Activated CD8-positive, alpha-beta T cell treated with anti-CD3 and anti-CD28 coated beads, Interleukin-2, amount 10 ng/mL, durations not matched to agents 7 days and 5 days (primary cell): ENCODE measurements at regions not wholly inside any gene's neighbourhood (a gene's known extent, or its start where the extent isn't known, plus 50 kb on each side); places are given as distances from the start of the nearest gene placed in this dataset.

Source experiments
- ATAC-seq: fragments of 150-1000 bp; cut with Tn5 transposase; one replicate; pipeline ENCODE4 v1.10.0; 2021; ENCODE audit warnings: moderate library complexity
- CTCF ChIA-PET: fragments of 350-600 bp; sonication (Branson Sonifier 250); formaldehyde crosslinking; loops from one replicate; lab custom pipeline; 2021; ENCODE audit warnings: antibody characterized with exemption; lab: Charles Lee
- POLR2A ChIA-PET: fragments of 350-600 bp; sonication (Branson Sonifier 250); formaldehyde crosslinking; loops from one replicate; lab custom pipeline; 2021; ENCODE audit warnings: antibody characterized with exemption; lab: Charles Lee
- DNase-seq: peaks from one replicate; pipeline ENCODE4 v3.0.0-alpha.2; 2020
- H3K27ac Mint-ChIP-seq: one replicate; pipeline ENCODE4 v1.8.0; 2021; ENCODE audit warnings: mild to moderate bottlenecking, mixed read lengths
- H3K27me3 Mint-ChIP-seq: one replicate; pipeline ENCODE4 v1.8.0; 2021; ENCODE audit warnings: low read depth, mixed read lengths
- H3K36me3 Mint-ChIP-seq: one replicate; pipeline ENCODE4 v1.8.0; 2021; ENCODE audit warnings: low read depth, mixed read lengths
- H3K4me1 Mint-ChIP-seq: one replicate; pipeline ENCODE4 v1.8.0; 2021; ENCODE audit warnings: low read depth, mixed read lengths
- H3K4me3 Mint-ChIP-seq: one replicate; pipeline ENCODE4 v1.8.0; 2021; ENCODE audit warnings: mild to moderate bottlenecking, mixed read lengths
- H3K9me3 Mint-ChIP-seq: one replicate; pipeline ENCODE4 v1.8.0; 2022; ENCODE audit warnings: mixed read lengths; ENCODE audit not compliant: insufficient read depth

DNA sequence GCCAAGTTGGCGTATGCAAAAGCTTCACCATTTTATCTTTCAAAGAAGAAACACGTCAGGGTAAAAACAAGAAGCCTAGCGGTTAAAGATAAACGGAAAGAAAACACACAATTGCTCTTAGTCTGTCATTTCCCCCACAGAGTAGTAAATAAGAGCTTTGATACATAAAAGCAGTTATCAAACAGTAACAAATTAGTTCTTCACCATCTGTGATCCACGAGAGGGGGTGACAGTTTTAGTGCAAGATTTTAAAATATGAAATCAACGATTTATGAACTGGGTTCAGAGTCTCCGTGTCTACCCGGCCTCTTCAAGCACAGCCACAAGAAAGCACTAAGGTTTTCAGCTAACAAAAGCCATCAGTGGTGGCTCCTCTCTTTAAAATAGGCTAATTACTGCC is 703.9 kb upstream of the ID2 start:
- Mint-ChIP-seq H3K27me3 (peaks cover 9% of the 10 kb centered on the region), H3K36me3 (peaks cover 4% of the 10 kb centered on the region), H3K4me3 (no peak overlapping the region), H3K9me3 (peaks cover 13% of the 10 kb centered on the region), H3K27ac (peak overlapping the region; percentile 47), H3K4me1 (peaks cover 7% of the 10 kb centered on the region)
- ATAC-seq: no peak
- ChIA-PET POLR2A (interaction anchor here (0.7 kb wide), 1 partner anchor 270 kb away, joined by 4 read pairs; no protein-coding TSS in a partner anchor), CTCF (interaction anchor here (1.0 to 1.5 kb wide), 4 partner anchors 12 to 253 kb away, joined by 3 to 4 read pairs (median 3); no protein-coding TSS in a partner anchor)
- no peak for DNase-seq

DNA sequence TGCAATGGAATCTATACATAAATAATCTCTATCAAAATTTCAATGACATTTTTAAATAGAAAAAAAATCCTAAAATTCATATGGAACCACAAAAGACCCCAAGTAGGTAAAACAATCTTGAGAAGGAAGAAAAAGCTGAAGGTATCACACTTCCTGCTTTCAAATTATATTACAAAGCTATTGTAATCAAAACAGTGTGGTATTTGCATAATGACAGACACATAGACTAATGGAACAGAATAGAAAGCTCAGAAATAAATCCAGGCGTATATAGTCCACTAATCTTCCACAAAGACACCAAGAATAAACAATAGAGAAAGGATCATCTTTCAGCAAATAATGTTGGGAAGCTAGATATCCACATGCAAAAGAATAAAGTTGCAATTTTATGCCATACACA is 699.8 kb upstream of the ID2 start:
- no peaks in the 10 kb centered on the region for H3K27me3 Mint-ChIP-seq
- no peak overlapping the region for H3K4me3 Mint-ChIP-seq
- ChIA-PET CTCF (no interaction called here), POLR2A (no interaction called here)
- H3K36me3 Mint-ChIP-seq: peaks cover 4% of the 10 kb centered on the region
- peaks cover 25% of the 10 kb centered on the region for H3K4me1 Mint-ChIP-seq
- DNase-seq (no peak), ATAC-seq (no peak)
- peaks cover 13% of the 10 kb centered on the region for H3K9me3 Mint-ChIP-seq
- no peak overlapping the region for H3K27ac Mint-ChIP-seq

DNA sequence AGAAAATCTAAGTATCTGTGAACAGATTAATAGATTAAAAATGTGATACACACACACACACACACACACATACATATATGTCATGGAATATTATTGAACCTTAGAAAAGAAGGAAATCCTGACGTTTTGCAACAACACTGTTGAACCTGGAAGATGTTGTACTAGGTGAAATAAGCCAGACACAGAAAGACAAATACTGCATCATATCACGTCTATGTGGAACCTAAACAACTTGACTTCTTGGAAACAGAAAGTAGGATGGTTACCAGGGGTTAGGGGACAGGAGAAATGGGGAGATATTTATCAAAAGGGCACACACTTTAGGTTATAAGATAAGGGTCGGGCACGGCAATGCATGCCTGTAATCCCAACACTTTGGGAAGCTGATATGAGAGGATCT is 698.4 kb upstream of the ID2 start:
- DNase-seq (no peak), ATAC-seq (no peak)
- Mint-ChIP-seq H3K9me3 (peaks cover 13% of the 10 kb centered on the region), H3K4me3 (no peak overlapping the region), H3K36me3 (peaks cover 4% of the 10 kb centered on the region), H3K27ac (no peak overlapping the region), H3K27me3 (no peaks in the 10 kb centered on the region), H3K4me1 (peaks cover 18% of the 10 kb centered on the region)
- ChIA-PET POLR2A (no interaction called here), CTCF (interaction anchor here (0.6 kb wide), 1 partner anchor 473 kb away, joined by 3 read pairs; no protein-coding TSS in a partner anchor)

DNA sequence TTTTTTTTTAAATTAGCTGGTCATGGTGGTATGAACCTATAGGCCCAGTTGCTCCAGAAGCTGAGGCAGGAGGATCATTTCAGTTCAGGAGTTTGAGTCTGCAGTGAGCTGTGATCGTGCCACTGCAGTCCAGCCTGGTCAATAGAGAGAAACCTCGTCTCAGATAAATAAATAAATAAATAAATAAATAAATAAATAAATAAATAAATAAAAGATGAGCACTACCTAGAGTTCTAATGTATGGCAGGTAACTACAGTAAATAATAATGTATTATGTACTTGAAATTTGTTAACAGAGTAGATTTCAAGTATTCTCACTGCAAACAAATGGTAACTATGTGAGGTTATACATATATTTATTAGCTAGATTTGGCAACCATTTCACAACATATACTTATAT is 697.9 kb upstream of the ID2 start:
- peaks cover 4% of the 10 kb centered on the region for H3K36me3 Mint-ChIP-seq
- ATAC-seq (no peak), DNase-seq (no peak)
- no peak overlapping the region for H3K4me3 Mint-ChIP-seq
- H3K4me1 Mint-ChIP-seq: peaks cover 18% of the 10 kb centered on the region
- POLR2A ChIA-PET: no interaction called here
- no peak overlapping the region for H3K27ac Mint-ChIP-seq
- CTCF ChIA-PET: no interaction called here
- H3K9me3 Mint-ChIP-seq: peaks cover 13% of the 10 kb centered on the region
- H3K27me3 Mint-ChIP-seq: no peaks in the 10 kb centered on the region

DNA sequence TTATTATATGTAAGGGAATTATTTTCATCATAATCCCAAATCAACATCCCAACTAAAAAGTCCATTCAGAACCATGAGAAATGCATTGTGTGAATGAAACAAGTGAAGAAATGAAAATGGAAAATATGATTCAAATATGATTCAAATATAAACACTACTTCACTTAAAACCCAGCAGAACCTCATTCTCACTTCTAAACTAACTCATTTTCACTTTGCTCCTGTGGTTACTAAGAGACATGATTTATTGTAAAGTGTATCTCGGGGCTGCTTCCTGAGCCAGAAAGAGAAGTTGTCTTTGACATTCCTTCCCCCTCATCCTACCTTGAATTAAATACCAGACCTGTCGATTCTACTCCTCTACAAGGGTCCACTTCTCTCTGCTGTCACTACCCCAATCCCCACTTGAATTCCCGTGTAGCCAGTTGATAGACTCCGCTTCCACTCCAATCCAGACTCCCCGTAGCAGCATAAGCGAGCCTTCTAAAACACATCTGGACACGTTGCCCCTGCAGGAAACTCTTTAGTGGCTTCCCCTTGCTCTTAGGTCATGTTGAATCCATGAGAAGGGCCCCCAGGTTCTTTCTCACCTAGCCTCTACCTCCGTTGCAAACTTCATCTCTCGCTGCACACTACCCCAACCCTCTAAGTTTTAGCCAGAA is 697.0 kb upstream of the ID2 start:
- POLR2A ChIA-PET: no interaction called here
- CTCF ChIA-PET: no interaction called here
- DNase-seq (no peak), ATAC-seq (no peak)
- Mint-ChIP-seq H3K4me1 (peaks cover 18% of the 10 kb centered on the region), H3K4me3 (no peak overlapping the region), H3K9me3 (peaks cover 13% of the 10 kb centered on the region), H3K27ac (no peak overlapping the region), H3K27me3 (no peaks in the 10 kb centered on the region), H3K36me3 (peaks cover 4% of the 10 kb centered on the region)

DNA sequence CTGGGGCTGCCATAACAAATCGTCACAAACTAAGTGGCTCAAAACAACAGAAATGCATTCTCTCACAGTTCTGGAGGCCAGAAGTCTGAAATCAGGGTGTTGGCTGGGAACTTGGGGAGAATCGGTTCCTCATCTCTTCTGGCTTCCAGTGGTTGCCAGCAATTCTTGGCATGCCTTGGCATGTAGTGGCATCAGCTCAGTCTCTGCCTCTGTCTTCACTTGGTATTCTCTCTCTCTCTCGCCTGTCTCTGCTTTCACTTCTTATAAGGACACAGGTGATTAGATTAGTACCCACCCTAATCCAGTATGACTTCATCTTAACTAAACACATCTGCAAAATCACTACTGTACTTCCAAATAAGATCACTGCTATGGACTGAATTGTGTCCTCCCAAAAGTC is 695.4 kb upstream of the ID2 start:
- H3K4me3 Mint-ChIP-seq: no peak overlapping the region
- DNase-seq (no peak), ATAC-seq (no peak)
- no peak overlapping the region for H3K27ac Mint-ChIP-seq
- POLR2A ChIA-PET: no interaction called here
- H3K27me3 Mint-ChIP-seq: no peaks in the 10 kb centered on the region
- H3K4me1 Mint-ChIP-seq: peaks cover 18% of the 10 kb centered on the region
- CTCF ChIA-PET: no interaction called here
- peaks cover 13% of the 10 kb centered on the region for H3K9me3 Mint-ChIP-seq
- peaks cover 4% of the 10 kb centered on the region for H3K36me3 Mint-ChIP-seq

DNA sequence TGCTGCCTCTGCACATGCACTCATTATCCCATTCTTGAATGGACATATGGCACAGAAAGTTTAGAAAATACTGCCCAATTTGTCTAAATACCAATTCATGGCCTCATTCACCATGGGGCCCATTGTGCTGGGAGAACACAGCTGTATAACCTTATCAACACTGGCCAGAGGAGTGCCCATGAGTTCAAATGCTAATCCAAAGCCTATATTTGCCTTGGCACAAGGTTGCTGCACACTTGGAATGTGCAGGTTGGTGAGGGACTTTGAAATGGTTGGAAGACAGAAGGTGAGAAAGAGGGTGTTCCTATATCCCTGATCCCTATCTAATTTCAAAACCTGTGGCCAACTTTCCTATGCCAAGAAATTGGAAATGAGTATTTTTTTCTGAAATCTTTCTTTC is 693.9 kb upstream of the ID2 start:
- peaks cover 7% of the 10 kb centered on the region for H3K27me3 Mint-ChIP-seq
- ChIA-PET POLR2A (no interaction called here), CTCF (interaction anchor here (1.2 kb wide), 1 partner anchor 8 kb away, joined by 4 read pairs; no protein-coding TSS in a partner anchor)
- H3K9me3 Mint-ChIP-seq: no peaks in the 10 kb centered on the region
- peaks cover 18% of the 10 kb centered on the region for H3K4me1 Mint-ChIP-seq
- no peak for DNase-seq
- H3K27ac Mint-ChIP-seq: no peak overlapping the region
- H3K4me3 Mint-ChIP-seq: no peak overlapping the region
- no peak for ATAC-seq
- H3K36me3 Mint-ChIP-seq: no peaks in the 10 kb centered on the region

DNA sequence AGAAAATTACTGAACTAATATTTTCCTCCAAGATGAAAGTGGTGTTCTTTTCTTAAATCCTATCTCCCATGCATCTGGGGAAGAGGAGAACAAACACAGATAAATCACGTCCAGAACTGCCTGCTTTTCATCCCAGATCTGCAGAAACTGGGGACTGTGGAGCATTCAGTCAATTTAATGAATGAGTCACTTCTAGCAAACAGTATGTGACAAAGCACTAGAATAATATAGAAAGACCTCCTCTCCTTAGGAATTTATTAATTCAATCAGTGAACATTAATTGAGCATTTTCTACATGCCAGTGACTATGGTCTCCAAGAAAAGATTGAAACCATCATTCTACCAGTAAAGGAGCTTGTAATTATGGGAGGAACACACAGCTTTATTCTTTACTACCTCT is 693.4 kb upstream of the ID2 start:
- ChIA-PET CTCF (interaction anchor here (1.2 kb wide), 1 partner anchor 8 kb away, joined by 4 read pairs; no protein-coding TSS in a partner anchor), POLR2A (no interaction called here)
- DNase-seq: no peak
- H3K4me1 Mint-ChIP-seq: peaks cover 16% of the 10 kb centered on the region
- H3K9me3 Mint-ChIP-seq: no peaks in the 10 kb centered on the region
- H3K36me3 Mint-ChIP-seq: no peaks in the 10 kb centered on the region
- H3K27ac Mint-ChIP-seq: no peak overlapping the region
- ATAC-seq: no peak
- H3K27me3 Mint-ChIP-seq: peaks cover 7% of the 10 kb centered on the region
- no peak overlapping the region for H3K4me3 Mint-ChIP-seq

DNA sequence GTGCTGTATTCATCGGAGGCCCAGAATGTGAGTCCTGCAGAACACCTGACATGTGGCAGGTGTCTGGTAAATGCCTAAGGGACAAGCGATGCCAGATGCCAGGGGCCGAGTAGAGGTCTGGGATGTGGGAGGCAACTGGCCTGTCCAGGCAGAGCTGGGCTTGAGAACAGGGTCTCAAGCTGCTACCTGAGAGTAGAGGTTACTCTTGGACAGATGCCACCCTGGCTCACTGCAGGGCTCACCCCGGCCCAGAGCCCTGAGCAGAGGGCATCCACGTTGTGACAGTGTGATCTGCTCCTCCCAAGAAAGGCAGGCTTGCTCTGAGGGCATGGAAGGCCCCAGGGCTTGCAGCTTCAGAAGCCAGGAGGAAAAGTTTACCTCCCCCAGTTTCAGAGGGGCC is 692.0 kb upstream of the ID2 start:
- peaks cover 7% of the 10 kb centered on the region for H3K27me3 Mint-ChIP-seq
- CTCF ChIA-PET: interaction anchor here (1.0 kb wide), 1 partner anchor 12 kb away, joined by 3 read pairs; no protein-coding TSS in a partner anchor
- no peaks in the 10 kb centered on the region for H3K36me3 Mint-ChIP-seq

DNA sequence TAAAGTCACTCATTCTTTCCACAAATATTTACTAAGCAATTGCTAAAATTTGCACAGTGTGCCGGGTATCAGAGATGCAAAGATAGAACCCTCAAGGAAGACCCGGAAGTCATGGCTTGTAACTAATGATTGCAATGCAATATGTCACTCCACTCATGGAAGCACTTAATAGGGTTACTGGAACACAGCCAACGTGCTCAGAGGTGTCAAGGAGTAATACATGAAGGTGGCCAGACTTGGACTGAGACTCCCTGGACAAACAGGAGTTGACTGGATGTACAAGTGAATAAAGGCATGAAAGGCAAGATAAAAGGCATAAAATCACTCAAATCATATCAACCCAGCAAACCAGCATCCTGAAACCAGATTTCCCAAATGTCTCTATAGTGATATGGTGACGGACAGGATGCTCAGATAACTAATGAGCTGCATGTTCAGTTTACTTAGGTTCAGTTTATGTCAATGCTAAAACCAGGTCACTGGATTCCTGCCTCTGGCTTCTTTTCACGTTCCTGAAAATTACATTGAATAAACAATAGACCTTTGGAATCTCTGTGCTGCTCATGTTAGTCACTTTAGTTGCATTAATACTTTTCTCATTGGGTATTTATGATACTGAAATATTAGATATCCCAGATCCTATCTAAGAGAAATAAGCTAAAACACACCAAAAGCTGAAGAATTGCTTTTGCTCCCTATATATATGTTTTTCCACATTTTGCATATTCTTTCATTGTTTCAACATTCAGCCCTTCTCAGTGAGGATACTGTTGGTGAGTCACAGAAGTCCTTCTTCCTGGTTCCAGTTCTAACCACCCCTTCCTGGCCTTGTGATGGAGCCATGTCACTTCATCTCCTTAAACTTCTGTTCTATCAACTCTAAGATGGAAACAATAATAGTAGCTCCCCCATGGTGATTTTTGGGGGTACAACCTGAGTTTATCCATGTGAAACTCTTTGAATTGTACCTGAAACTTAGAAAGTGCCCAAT is 688.9 kb upstream of the ID2 start:
- H3K27ac Mint-ChIP-seq: no peak overlapping the region
- no peak overlapping the region for H3K4me3 Mint-ChIP-seq
- H3K27me3 Mint-ChIP-seq: peaks cover 7% of the 10 kb centered on the region
- ChIA-PET POLR2A (no interaction called here), CTCF (no interaction called here)
- no peaks in the 10 kb centered on the region for H3K36me3 Mint-ChIP-seq
- DNase-seq: no peak
- H3K9me3 Mint-ChIP-seq: no peaks in the 10 kb centered on the region
- peaks cover 22% of the 10 kb centered on the region for H3K4me1 Mint-ChIP-seq
- ATAC-seq: no peak

More for the DNA sequence above, 692.0 kb upstream of the ID2 start:
- H3K4me1 Mint-ChIP-seq: peaks cover 8% of the 10 kb centered on the region
- POLR2A ChIA-PET: no interaction called here
- DNase-seq: no peak
- no peak for ATAC-seq
- no peaks in the 10 kb centered on the region for H3K9me3 Mint-ChIP-seq
- no peak overlapping the region for H3K27ac Mint-ChIP-seq
- H3K4me3 Mint-ChIP-seq: no peak overlapping the region

DNA sequence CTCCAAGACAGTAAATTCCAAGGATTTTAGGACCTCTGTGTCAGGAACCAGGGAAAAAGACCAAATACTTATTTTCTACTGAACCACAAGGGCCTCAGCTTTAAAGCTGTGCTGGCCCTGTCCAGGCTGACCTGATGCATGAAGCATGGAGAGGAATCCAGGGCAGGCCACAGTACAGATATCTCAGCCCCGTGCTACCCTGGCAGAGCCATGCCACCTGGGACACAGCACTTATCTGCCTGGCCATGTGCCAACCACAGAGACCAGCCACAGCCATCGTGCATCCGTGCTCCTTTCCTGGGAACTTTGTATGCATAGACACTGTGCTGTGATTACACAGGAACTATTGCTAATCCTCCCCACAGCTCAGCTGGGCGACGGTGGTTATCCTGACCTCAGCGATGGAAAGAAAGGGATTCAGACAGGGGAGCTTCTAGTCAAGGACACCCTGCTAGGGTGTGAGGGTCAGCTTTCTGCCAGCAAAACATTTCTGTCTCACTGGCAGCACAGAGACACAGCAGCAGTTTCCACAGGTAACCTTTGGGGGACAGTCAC is 687.4 kb upstream of the ID2 start:
- no peak for ATAC-seq
- Mint-ChIP-seq H3K4me3 (no peak overlapping the region), H3K9me3 (no peaks in the 10 kb centered on the region), H3K27me3 (peaks cover 7% of the 10 kb centered on the region), H3K36me3 (no peaks in the 10 kb centered on the region), H3K4me1 (peaks cover 22% of the 10 kb centered on the region), H3K27ac (no peak overlapping the region)
- DNase-seq: no peak
- POLR2A ChIA-PET: no interaction called here
- CTCF ChIA-PET: no interaction called here
